WTC11 (cell line): ENCODE measurements at regions not wholly inside any gene's neighbourhood (a gene's known extent, or its start where the extent isn't known, plus 50 kb on each side); places are given as distances from the start of the nearest gene placed in this dataset.

Source experiments
- ATAC-seq: fragments of 200-7000 bp; cut with Tn5 transposase; 2 replicates; pipeline ENCODE4 v1.10.0; 2021; ENCODE audit warnings: mild to moderate bottlenecking, moderate library complexity
- CTCF ChIA-PET: fragments of 300-600 bp; sonication (Branson Sonifier 250); formaldehyde crosslinking; loops from one replicate; lab custom pipeline; 2021; ENCODE audit warnings: antibody characterized with exemption; lab: Charles Lee
- POLR2A ChIA-PET: fragments of 350-600 bp; sonication (Branson Sonifier 250); formaldehyde crosslinking; loops from one replicate; lab custom pipeline; 2021; ENCODE audit warnings: antibody characterized with exemption; lab: Charles Lee
- DNase-seq: peaks from one replicate; pipeline ENCODE4 v3.0.0; 2021; ENCODE audit warnings: low spot score
- H3K27ac Mint-ChIP-seq: 2 replicates; pipeline ENCODE4 v1.8.0; 2021; ENCODE audit warnings: mixed read lengths
- H3K27me3 Mint-ChIP-seq: 2 replicates; pipeline ENCODE4 v1.8.0; 2021; ENCODE audit warnings: low read depth, mild to moderate bottlenecking, moderate library complexity, mixed read lengths
- H3K36me3 Mint-ChIP-seq: 2 replicates; pipeline ENCODE4 v1.8.0; 2021; ENCODE audit warnings: mixed read lengths
- H3K4me1 Mint-ChIP-seq: 2 replicates; pipeline ENCODE4 v1.8.0; 2022; ENCODE audit warnings: mixed read lengths
- H3K4me3 Mint-ChIP-seq: 2 replicates; pipeline ENCODE4 v1.8.0; 2021; ENCODE audit warnings: mild to moderate bottlenecking, moderate library complexity, mixed read lengths
- H3K9me3 Mint-ChIP-seq: 2 replicates; pipeline ENCODE4 v1.8.0; 2021; ENCODE audit warnings: mixed read lengths
- ARID4B ChIP-seq: sonication (generic); formaldehyde crosslinking; IDR thresholded peaks from 2 replicates; pipeline ENCODE4 v1.8.0; 2023; ENCODE audit warnings: missing genetic modification reagents, mild to moderate bottlenecking, borderline replicate concordance
- ATF2 ChIP-seq: sonication (generic); formaldehyde crosslinking; IDR thresholded peaks from 2 replicates; pipeline ENCODE4 v1.8.1; 2022; ENCODE audit warnings: low read depth, missing genetic modification reagents, borderline replicate concordance
- ATF6 ChIP-seq: sonication (generic); formaldehyde crosslinking; IDR thresholded peaks from 2 replicates; pipeline ENCODE4 v1.8.1; 2023; ENCODE audit warnings: mild to moderate bottlenecking, missing genetic modification reagents
- CBFB ChIP-seq: sonication (generic); formaldehyde crosslinking; IDR thresholded peaks from 2 replicates; pipeline ENCODE4 v1.8.1; 2022; ENCODE audit warnings: mild to moderate bottlenecking, low read depth, missing genetic modification reagents
- CREM ChIP-seq: sonication (generic); formaldehyde crosslinking; IDR thresholded peaks from 2 replicates; pipeline ENCODE4 v1.8.1; 2022; ENCODE audit warnings: mild to moderate bottlenecking, missing genetic modification reagents, moderate library complexity
- ESRRA ChIP-seq: sonication (generic); formaldehyde crosslinking; IDR thresholded peaks from 2 replicates; pipeline ENCODE4 v1.8.1; 2022; ENCODE audit warnings: mild to moderate bottlenecking, missing genetic modification reagents, borderline replicate concordance
- FOXJ3 ChIP-seq: sonication (generic); formaldehyde crosslinking; IDR thresholded peaks from 2 replicates; pipeline ENCODE4 v1.9.0; 2021; ENCODE audit warnings: missing genetic modification reagents, mild to moderate bottlenecking, borderline replicate concordance
- FOXK1 ChIP-seq: sonication (generic); formaldehyde crosslinking; IDR thresholded peaks from 2 replicates; pipeline ENCODE4 v1.8.0; 2022; ENCODE audit warnings: mild to moderate bottlenecking, moderate library complexity, missing genetic modification reagents
- FOXP4 ChIP-seq: sonication (generic); formaldehyde crosslinking; IDR thresholded peaks from 2 replicates; pipeline ENCODE4 v1.8.0; 2022; ENCODE audit warnings: mild to moderate bottlenecking, missing genetic modification reagents
- HMGA2 ChIP-seq: fragments of 250-450 bp; sonication (Bioruptor Pico); IDR thresholded peaks from 2 replicates; pipeline ENCODE4 v1.4.0; 2021; ENCODE audit warnings: mild to moderate bottlenecking, moderate library complexity
- JUN ChIP-seq: sonication (generic); formaldehyde crosslinking; IDR thresholded peaks from 2 replicates; pipeline ENCODE4 v1.8.0; 2023; ENCODE audit warnings: mild to moderate bottlenecking, missing genetic modification reagents
- MLX ChIP-seq: sonication (generic); formaldehyde crosslinking; IDR thresholded peaks from 2 replicates; pipeline ENCODE4 v1.8.1; 2023; ENCODE audit warnings: mild to moderate bottlenecking, missing genetic modification reagents, moderate library complexity
- NR1H2 ChIP-seq: sonication (generic); formaldehyde crosslinking; IDR thresholded peaks from 2 replicates; pipeline ENCODE4 v1.9.0; 2021; ENCODE audit warnings: mild to moderate bottlenecking, moderate library complexity, missing genetic modification reagents
- PRRX2 ChIP-seq: fragments of 250-450 bp; sonication (Bioruptor Pico); IDR thresholded peaks from 2 replicates; pipeline ENCODE4 v1.8.0; 2021; ENCODE audit warnings: mild to moderate bottlenecking
- RORB ChIP-seq: fragments of 250-450 bp; sonication (Bioruptor Pico); IDR thresholded peaks from 2 replicates; pipeline ENCODE4 v1.9.0; 2021; ENCODE audit warnings: mild to moderate bottlenecking
- SMAD4 ChIP-seq: sonication (generic); formaldehyde crosslinking; IDR thresholded peaks from 2 replicates; pipeline ENCODE4 v1.8.0; 2022; ENCODE audit warnings: mild to moderate bottlenecking, missing genetic modification reagents
- TEAD1 ChIP-seq: sonication (generic); formaldehyde crosslinking; IDR thresholded peaks from 2 replicates; pipeline ENCODE4 v1.8.0; 2022; ENCODE audit warnings: mild to moderate bottlenecking, missing genetic modification reagents
- ZBTB21 ChIP-seq: sonication (generic); formaldehyde crosslinking; IDR thresholded peaks from 2 replicates; pipeline ENCODE4 v1.8.1; 2023; ENCODE audit warnings: mild to moderate bottlenecking, missing genetic modification reagents, borderline replicate concordance
- ZNF219 ChIP-seq: sonication (generic); formaldehyde crosslinking; IDR thresholded peaks from 2 replicates; pipeline ENCODE4 v1.8.0; 2023; ENCODE audit warnings: missing genetic modification reagents, mild to moderate bottlenecking, borderline replicate concordance
- ZNF232 ChIP-seq: sonication (generic); formaldehyde crosslinking; IDR thresholded peaks from 2 replicates; pipeline ENCODE4 v1.8.0; 2022; ENCODE audit warnings: mild to moderate bottlenecking, missing genetic modification reagents
- ZNF263 ChIP-seq: sonication (generic); formaldehyde crosslinking; IDR thresholded peaks from 2 replicates; pipeline ENCODE4 v1.8.1; 2022; ENCODE audit warnings: low read depth, mild to moderate bottlenecking, moderate library complexity, missing genetic modification reagents
- ZNF425 ChIP-seq: fragments of 250-450 bp; sonication (Bioruptor Pico); conservative IDR thresholded peaks from 2 replicates; pipeline ENCODE4 v1.9.0; 2021; ENCODE audit warnings: mild to moderate bottlenecking
- ZNF512 ChIP-seq: sonication (generic); formaldehyde crosslinking; IDR thresholded peaks from 2 replicates; pipeline ENCODE4 v1.8.1; 2022; ENCODE audit warnings: missing genetic modification reagents, borderline replicate concordance

GRCh38 chr6:54681987-54682386 is 164.6 kb upstream of the FAM83B start:
- ChIA-PET POLR2A (no interaction called here), CTCF (interaction anchor here (0.6 kb wide), 1 partner anchor 10 kb away, joined by 3 read pairs; no protein-coding TSS in a partner anchor)
- ATAC-seq (no peak), DNase-seq (no peak)
- H3K9me3 Mint-ChIP-seq = no peaks in the 10 kb centered on the region
- H3K27ac Mint-ChIP-seq = no peak overlapping the region
- H3K4me1 Mint-ChIP-seq = no peaks in the 10 kb centered on the region
- H3K4me3 Mint-ChIP-seq = no peak overlapping the region
- H3K27me3 Mint-ChIP-seq = peaks cover 37% of the 10 kb centered on the region
- H3K36me3 Mint-ChIP-seq = no peaks in the 10 kb centered on the region
- TF ChIP-seq ZNF232 (no peak), RORB (CRISPR knock-in tag) (no peak), ZNF425 (no peak), FOXJ3 (CRISPR knock-in tag) (no peak), ESRRA (no peak), HMGA2 (CRISPR knock-in tag) (no peak), JUN (no peak), FOXK1 (no peak), SMAD4 (CRISPR knock-in tag) (no peak), ZNF512 (CRISPR knock-in tag) (no peak), ARID4B (no peak), ZBTB21 (CRISPR knock-in tag) (no peak), CREM (CRISPR knock-in tag) (no peak), TEAD1 (CRISPR knock-in tag) (no peak)

- Mint-ChIP-seq H3K27me3 (peaks cover 83% of the 10 kb centered on the region), H3K27ac (no peak overlapping the region), H3K4me3 (no peak overlapping the region), H3K9me3 (no peaks in the 10 kb centered on the region), H3K4me1 (peaks cover 9% of the 10 kb centered on the region; the same call in 1 of the 2 replicates), H3K36me3 (no peaks in the 10 kb centered on the region)
- DNase-seq = no peak
- POLR2A ChIA-PET = no interaction called here
- CTCF ChIA-PET = no interaction called here
- ATAC-seq = peak; percentile 34; the same call in 1 of the 2 replicates
- TF ChIP-seq PRRX2 (CRISPR knock-in tag) (no peak), ATF2 (no peak), ATF6 (no peak), ZNF219 (CRISPR knock-in tag) (no peak), FOXP4 (CRISPR knock-in tag) (no peak), NR1H2 (CRISPR knock-in tag) (no peak), ZNF263 (CRISPR knock-in tag) (no peak), TEAD1 (CRISPR knock-in tag) (no peak), CBFB (CRISPR knock-in tag) (no peak), MLX (CRISPR knock-in tag) (no peak)
Measured at GRCh38 chr6:54689620-54690019, 157.0 kb upstream of the FAM83B start.
